Body of pancreas (tissue), 4 donors: ENCODE measurements at regions not wholly inside any gene's neighbourhood (a gene's known extent, or its start where the extent isn't known, plus 50 kb on each side); places are given as distances from the start of the nearest gene placed in this dataset.

Source experiments
- ATAC-seq: fragments of 150-250 bp; one replicate; pipeline ENCODE4 v1.9.1; 2016
- DNase-seq, 4 donors: peaks; one replicate each; pipeline ENCODE4 v3.0.0-alpha.2; 2019
- H3K27ac ChIP-seq, 4 donors: fragments of 200-600 bp; sonication (generic); 1 replicate in 3 of 4; 2 replicates in 1 of 4; pipeline versions ENCODE4 v1.5.1 to v1.6.1; 2016 to 2019; ENCODE audit warnings: mild to moderate bottlenecking in 1 of 4, mixed read lengths in 1 of 4, moderate library complexity in 1 of 4
- H3K27me3 ChIP-seq, 2 donors: fragments of 200-600 bp; sonication (generic); one replicate each; pipeline ENCODE4 v1.6.0; 2016; ENCODE audit warnings: mild to moderate bottlenecking in 1 of 2
- H3K36me3 ChIP-seq, 2 donors: fragments of 200-600 bp; sonication (generic); replicated peaks in 1 of 2; 2 replicates each; pipeline ENCODE4 v1.5.1; 2016; ENCODE audit warnings: low read depth in 2 of 2; ENCODE audit not compliant: insufficient read depth in 1 of 2
- H3K4me1 ChIP-seq: fragments of 200-600 bp; sonication (generic); one replicate; pipeline ENCODE4 v1.6.0; 2016
- H3K4me3 ChIP-seq, 2 donors: fragments of 200-600 bp; sonication (generic); 1 replicate in 1 of 2; 2 replicates in 1 of 2; pipeline ENCODE4 v1.5.1; 2016 to 2019
- H3K9me3 ChIP-seq, 3 donors: fragments of 200-600 bp; sonication (generic); 1 replicate in 2 of 3; 2 replicates in 1 of 3; pipeline ENCODE4 v1.5.1; 2016
- CTCF ChIP-seq, 7 experiments: fragments of 450-650 bp in 4 of 7; fragments of 200-600 bp in 3 of 7; sonication (generic) in 3 of 7; IDR thresholded peaks; one replicate each; pipeline ENCODE4 v1.5.1; 2016 to 2019; ENCODE audit warnings: antibody characterized with exemption in 7 of 7
- POLR2A ChIP-seq, 3 donors: fragments of 450-650 bp; IDR thresholded peaks; one replicate each; pipeline ENCODE4 v1.6.1; 2016; ENCODE audit warnings: antibody characterized with exemption in 3 of 3, mild to moderate bottlenecking in 2 of 3
- WGBS, 2 donors: methylation state at CpG; one replicate each; pipeline ENCODE4 v1.1.5; 2017; 5-methylcytosine and 5-hydroxymethylcytosine counted together
- intact Hi-C: fragments of 100-400 bp; cut with DNase I; formaldehyde crosslinking; loops from one replicate; pipeline ENCODE4 v1.15.1; 2023

DNA sequence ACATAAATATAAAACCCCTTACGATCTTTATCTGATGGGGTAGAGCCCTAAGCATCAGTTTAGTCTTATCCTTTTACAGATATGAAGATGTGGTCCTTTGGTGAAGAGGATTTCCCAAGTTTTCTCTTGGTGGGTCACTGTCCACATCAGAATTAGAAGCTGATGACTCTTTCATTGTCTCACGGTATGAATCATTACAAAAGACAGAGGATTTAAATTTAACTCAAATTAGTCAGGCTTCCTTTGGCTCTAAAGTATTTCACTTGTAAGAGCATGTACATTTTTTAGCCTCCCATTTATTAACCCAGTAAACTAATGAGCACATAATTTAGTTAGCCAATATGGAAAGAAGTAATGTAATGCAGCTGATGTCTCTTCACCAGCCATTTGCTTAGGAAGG lies 49.9 kb upstream of the TMEM26 start:
- DNase-seq: no peak
- WGBS, 2 donors: 49 to 53% methylated on average over 2 of the region's 2 CpGs
- no peak overlapping the region for H3K4me3 ChIP-seq
- no peak for TF ChIP-seq CTCF (IDR thresholded peaks at IDR 0.05)
- TF ChIP-seq POLR2A (IDR thresholded peaks at IDR 0.05): no peak
- no peaks in the 10 kb centered on the region for H3K36me3 ChIP-seq
- ATAC-seq: no peak
- no peak overlapping the region for H3K27ac ChIP-seq
- H3K27me3 ChIP-seq: no peaks in the 10 kb centered on the region
- intact Hi-C loops: no loop called here
- H3K9me3 ChIP-seq: no peaks in the 10 kb centered on the region
- no peaks in the 10 kb centered on the region for H3K4me1 ChIP-seq
